MM.1S (cell line): ENCODE measurements at regions not wholly inside any gene's neighbourhood (a gene's known extent, or its start where the extent isn't known, plus 50 kb on each side); places are given as distances from the start of the nearest gene placed in this dataset.

Source experiments
- EZH2 ChIP-seq: fragments of 300-600 bp; sonication (generic); optimal IDR thresholded peaks from 2 replicates; pipeline ENCODE3; 2017; ENCODE audit warnings: low read depth, mild to moderate bottlenecking, antibody characterized with exemption, low read length, mixed read lengths
- TF ChIP-seq, protein P1 (sequence below): fragments of 300-600 bp; sonication (generic); IDR thresholded peaks from 2 replicates; pipeline ENCODE4 v1.5.1; 2016; ENCODE audit warnings: antibody characterized with exemption, low read length, mixed read lengths

DNA sequence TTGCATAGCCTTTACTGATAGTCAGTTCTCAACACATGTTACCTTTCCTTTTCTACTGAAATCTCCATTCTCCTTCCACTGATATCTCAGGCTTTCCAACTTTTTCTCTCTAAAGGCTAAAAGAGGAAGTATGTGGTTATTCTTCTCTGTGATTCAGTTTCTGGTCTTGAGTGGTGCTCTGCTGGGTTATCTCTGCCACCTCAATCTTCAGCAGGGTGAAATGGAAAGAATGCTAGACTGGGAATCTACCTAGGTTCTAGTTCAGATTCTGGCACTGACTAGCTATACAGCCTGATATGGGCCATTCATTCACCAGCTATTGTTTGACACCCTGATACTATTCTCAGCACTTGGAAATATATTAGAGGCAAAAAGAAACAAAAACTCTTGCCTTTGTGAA lies 124.9 kb upstream of the GRIA1 start:
- TF ChIP-seq, protein P1, sequence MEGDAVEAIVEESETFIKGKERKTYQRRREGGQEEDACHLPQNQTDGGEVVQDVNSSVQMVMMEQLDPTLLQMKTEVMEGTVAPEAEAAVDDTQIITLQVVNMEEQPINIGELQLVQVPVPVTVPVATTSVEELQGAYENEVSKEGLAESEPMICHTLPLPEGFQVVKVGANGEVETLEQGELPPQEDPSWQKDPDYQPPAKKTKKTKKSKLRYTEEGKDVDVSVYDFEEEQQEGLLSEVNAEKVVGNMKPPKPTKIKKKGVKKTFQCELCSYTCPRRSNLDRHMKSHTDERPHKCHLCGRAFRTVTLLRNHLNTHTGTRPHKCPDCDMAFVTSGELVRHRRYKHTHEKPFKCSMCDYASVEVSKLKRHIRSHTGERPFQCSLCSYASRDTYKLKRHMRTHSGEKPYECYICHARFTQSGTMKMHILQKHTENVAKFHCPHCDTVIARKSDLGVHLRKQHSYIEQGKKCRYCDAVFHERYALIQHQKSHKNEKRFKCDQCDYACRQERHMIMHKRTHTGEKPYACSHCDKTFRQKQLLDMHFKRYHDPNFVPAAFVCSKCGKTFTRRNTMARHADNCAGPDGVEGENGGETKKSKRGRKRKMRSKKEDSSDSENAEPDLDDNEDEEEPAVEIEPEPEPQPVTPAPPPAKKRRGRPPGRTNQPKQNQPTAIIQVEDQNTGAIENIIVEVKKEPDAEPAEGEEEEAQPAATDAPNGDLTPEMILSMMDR: no peak
- no peak for TF ChIP-seq EZH2
